ENCODE measurements at regions not wholly inside any gene's neighbourhood (a gene's known extent, or its start where the extent isn't known, plus 50 kb on each side); places are given as distances from the start of the nearest gene placed in this dataset.
"Not testable (repeated sequence)": the region's sequence is repeated elsewhere in the genome, so short reads cannot be mapped to it uniquely, and the experiment has no call there.

- not testable (repeated sequence) for DNase-seq (ENCODE audit: low read depth)
Measured at GRCh38 chr2:95727420-95727819, 135.6 kb downstream of the TRIM43 start.

- DNase-seq (ENCODE audit: low read depth): peak; percentile 88
Measured at GRCh38 chr2:95728878-95729596, 137.2 kb downstream of the TRIM43 start.

DNA sequence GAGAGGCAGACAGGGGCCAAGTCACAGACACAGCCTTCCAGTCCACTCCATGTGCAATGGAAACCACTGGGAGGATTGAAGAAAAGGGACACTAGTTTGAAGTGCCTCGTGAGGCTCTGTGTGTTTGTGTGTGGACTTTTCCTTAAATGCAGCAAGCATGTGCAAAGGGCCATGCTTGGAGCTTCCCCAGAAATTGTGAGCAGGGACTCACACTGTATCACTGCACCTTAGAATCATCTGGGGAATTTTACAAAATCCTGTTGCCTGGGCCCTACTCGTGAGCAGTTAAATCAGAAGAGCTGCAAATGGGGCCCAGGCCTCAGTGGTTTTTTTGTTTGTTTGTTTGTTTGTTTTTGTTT is 137.8 kb downstream of the TRIM43 start:
- DNase-seq (ENCODE audit: low read depth): no peak

DNA sequence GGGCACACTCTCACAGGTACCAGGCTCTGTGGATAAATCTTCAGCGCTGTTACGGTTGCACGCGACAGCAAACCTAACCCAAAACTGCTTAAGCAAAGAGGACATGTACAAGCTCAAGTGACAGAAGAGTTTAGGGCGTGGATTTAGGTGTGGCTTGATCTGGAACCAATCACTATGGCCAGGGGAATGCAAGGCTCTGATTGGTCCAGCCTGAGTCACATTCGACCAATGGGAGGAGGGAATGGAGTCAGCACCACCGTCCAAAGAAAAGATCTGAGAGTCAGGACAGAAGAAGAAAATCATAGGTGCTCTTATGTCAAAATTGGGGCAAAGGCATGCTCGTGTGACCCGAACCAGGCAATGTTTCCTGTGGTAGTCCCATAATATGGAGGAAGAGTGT is 139.0 kb downstream of the TRIM43 start:
- DNase-seq (ENCODE audit: low read depth): peak; percentile 35

- no peak for DNase-seq (ENCODE audit: low read depth)
Measured at GRCh38 chr2:95734976-95735890, 143.4 kb downstream of the TRIM43 start.

GRCh38 chr2:95738301-95738700 is 146.5 kb downstream of the TRIM43 start:
- DNase-seq (ENCODE audit: low read depth): no peak

GRCh38 chr2:95752126-95752525 is 160.3 kb downstream of the TRIM43 start:
- not testable (repeated sequence) for DNase-seq (ENCODE audit: low read depth)

- not testable (repeated sequence) for DNase-seq (ENCODE audit: low read depth)
Measured at GRCh38 chr2:95753812-95754211, 162.0 kb downstream of the TRIM43 start.

GRCh38 chr2:95754213-95754612 is 162.4 kb downstream of the TRIM43 start:
- not testable (repeated sequence) for DNase-seq (ENCODE audit: low read depth)

- DNase-seq (ENCODE audit: low read depth): not testable (repeated sequence)
Measured at GRCh38 chr2:95754819-95755563, 163.2 kb downstream of the TRIM43 start.

DNA sequence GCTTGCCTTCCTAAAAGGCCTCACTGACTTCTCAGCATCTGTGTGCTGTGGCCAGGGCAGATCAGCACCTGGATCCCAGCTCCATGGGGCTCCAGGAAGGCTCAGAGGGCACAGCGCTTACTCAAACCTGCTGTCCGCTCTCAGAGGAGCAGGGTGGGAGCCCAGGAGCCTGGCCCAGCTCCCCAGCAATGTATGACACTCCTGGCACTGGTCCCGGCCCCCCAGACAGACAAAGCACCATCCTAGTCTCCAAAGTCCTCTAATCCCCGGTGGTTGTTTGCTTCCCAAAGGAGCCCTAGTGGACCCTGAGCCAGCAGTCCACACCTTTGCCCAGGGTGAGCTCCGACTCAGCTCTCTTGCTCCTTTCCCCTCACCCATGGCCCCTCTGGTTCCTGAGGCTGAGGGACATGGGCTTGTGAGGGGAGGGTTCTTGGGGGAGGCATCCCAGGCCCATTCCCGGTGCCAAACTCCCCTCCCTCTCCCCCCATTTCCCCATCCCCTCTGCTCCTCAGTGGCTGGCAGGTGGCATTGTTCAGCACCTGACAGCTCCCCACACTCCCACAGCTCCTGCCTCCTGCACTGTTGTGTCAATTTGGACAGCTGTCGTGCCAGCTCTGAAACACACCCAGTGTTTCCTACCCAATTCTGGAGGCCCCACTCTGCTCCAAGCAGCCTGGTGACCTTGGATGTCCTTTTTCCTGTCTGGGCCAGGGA is 164.3 kb downstream of the TRIM43 start:
- DNase-seq (ENCODE audit: low read depth): not testable (repeated sequence)

DNA sequence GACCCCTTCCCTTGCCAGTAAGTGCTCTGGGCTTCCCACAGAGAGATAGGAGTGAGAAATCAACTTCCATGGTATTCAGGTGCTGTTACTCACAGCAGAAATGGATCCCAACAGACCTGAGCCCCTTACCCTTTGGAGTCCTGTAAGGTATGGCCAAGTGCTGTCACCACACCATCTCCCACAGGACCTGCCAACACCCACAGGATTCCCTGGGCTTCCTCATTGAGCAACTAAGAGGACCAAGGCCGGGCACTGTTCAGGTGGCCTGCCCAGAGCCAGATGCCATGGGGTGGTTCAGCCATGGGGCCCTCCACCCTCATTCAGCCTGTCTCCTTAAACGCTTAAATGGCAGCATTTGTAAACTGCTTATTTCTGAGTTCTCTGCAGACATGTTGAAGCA is 166.2 kb downstream of the TRIM43 start:
- DNase-seq (ENCODE audit: low read depth): no peak

- DNase-seq (ENCODE audit: low read depth): no peak
Measured at GRCh38 chr2:95759481-95760246, 167.9 kb downstream of the TRIM43 start.

DNA sequence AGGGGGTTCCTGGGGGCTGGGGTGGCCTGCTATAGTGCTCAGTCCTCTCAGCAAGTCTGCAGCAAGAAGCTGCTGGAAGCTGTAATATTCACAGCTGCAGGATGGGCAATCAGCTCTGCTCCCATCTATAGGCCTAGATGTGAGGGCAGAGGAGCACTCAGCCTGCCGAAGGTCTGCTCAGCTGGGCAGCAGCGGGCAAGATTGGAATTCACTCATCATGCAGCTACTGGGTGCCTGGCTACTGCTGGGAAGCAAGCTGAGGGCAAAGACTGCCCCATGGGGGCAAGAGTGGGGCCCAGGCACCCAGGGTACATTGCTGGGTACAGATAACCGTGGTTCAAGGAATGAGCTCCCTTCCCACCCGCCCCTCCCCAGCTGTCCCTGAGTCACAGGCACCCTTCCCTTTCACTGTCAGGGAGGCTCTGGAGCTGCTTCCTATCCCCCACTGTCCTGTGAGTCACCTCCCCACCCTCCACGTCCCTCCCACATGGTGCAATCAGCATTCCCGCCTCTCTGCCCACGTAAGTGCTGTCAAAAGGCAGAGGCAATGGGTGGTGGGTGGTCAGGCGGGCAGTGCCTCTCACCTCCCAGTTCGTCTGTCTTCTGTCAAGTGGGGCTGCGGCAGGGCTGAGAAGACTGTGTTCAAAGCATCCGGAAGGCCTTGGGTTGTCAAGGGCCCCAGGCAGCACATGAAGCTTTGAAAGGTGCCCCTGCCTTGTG is 169.2 kb downstream of the TRIM43 start:
- DNase-seq (ENCODE audit: low read depth): peak; percentile 87

DNA sequence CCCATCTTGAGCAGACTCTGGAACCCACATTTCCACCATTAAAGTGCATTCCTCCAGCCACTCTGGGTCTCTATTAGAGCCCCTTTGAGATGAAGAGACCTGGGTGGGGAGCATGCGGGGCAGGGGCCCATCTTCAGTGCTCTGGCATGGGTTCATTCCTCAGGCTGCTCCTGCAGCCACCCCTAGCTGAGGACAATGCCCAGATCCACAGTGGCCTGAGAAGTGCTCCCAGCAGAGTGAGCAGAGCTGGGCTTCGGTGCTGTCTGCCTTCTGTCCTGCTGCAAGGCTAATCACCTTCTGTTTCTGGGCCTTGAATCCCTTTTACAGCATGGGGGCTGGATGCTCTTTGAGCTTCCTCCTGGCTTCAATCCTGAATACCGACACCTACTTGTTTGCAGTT is 169.8 kb downstream of the TRIM43 start:
- DNase-seq (ENCODE audit: low read depth): no peak

DNA sequence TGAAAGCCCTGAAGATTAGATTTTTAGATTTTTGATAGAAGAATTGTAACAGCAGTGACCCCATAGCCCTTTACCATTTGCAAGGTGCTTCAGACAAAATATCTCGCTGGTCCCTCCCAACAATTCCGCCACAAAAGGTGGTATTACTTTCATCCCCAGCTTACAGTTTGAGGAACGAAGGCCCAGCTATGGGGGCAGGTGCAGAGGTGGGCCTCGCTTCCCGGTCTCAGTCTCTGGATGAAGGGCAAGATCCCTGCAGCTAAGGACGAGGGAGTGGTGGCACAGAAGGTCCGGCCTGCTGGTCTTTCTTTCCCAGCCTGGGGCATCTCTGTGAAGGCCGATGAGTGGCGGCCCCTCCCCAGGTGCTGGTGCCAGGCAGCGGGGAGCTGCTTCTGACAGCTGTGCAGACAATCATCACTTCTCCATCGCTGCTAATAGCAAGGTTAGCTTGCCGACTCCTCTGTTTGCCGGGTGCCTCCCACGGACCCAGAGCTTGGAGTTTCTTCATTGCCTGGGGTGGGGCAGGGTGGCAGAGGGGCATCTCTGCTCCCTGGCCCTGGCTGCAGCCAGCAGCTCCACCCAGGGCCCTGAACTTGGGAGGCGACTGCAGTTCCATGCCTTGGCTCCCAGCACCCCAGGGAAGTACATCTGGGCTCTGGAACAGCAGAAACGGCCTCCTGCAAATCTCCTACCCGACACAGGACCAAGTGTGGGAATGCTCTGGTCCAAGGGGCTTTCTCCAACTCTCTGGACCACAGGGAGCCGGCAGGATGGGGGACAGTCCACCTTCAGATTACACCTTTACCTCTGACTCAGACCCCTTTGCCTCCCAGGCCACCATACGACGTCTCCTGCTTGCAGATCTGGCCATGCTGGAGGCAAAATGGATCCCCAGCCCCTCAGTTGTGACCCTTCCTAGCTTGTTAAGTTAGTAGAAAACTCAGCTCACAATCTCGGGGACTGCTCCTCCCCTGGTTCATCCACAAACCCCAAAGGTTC is 170.5 kb downstream of the TRIM43 start:
- DNase-seq (ENCODE audit: low read depth): not testable (repeated sequence)

DNA sequence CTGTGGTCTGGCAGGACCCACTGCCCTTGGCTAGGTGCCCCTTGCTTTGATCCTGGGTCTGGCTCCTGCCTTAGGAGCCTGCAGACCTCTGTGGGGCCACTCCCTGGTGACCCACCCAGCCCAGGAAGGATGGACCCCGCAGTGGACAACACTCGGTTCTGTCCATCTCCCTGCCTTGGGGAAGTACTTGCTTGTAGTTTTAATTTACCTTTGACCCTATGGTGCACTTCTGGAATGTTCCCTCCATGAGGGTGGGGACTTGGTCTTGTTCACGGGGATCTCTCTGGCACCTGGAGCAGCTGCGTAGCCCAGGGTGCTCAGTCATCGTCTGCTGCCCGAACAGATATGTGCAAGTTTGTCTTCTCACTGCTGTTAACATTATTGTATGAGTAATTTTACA is 171.3 kb downstream of the TRIM43 start:
- DNase-seq (ENCODE audit: low read depth): not testable (repeated sequence)

- not testable (repeated sequence) for DNase-seq (ENCODE audit: low read depth)
Measured at GRCh38 chr2:95764966-95765365, 173.2 kb downstream of the TRIM43 start.
